ENCODE measurements at regions not wholly inside any gene's neighbourhood (a gene's known extent, or its start where the extent isn't known, plus 50 kb on each side); places are given as distances from the start of the nearest gene placed in this dataset.

DNA sequence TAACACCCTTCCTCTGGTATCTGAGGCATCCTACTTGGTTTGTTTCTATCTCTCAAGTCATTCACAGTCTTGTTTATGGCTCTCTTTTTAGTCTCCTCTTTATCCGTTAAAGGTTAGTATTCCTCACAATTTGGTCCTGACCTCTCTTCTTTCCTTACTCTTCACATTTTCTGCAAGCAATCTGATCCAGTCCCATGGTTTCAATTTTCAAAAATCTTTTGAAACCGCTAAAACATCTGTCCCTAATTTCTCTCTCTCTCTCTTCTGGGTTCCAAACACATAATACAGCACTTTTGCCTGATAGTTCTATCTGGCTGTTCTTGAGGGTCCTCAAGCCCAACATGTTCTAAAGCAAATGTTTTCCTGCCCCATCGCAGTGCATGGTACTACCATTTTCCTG lies 149.0 kb downstream of the SERPINI1 start:
- TF ChIP-seq CHD4 (IDR thresholded peaks at IDR 0.05; ENCODE audit: borderline replicate concordance), result no peak
- TF ChIP-seq PHF8 (IDR thresholded peaks at IDR 0.05; ENCODE audit: borderline replicate concordance, low read depth), result no peak
- no peak for TF ChIP-seq JUNB (IDR thresholded peaks at IDR 0.05)
- TF ChIP-seq ESRRA (IDR thresholded peaks at IDR 0.05; ENCODE audit: borderline replicate concordance, low read length), result no peak
- no peak for TF ChIP-seq HEYL (CRISPR knock-in tag; IDR thresholded peaks at IDR 0.05)
- TF ChIP-seq HDAC2 (IDR thresholded peaks at IDR 0.05), result no peak
- TF ChIP-seq, protein P1, sequence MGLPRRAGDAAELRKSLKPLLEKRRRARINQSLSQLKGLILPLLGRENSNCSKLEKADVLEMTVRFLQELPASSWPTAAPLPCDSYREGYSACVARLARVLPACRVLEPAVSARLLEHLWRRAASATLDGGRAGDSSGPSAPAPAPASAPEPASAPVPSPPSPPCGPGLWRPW (IDR thresholded peaks at IDR 0.05), result no peak
- TF ChIP-seq RARB (CRISPR knock-in tag; IDR thresholded peaks at IDR 0.05), result no peak
- no peak for TF ChIP-seq HOXB5 (CRISPR knock-in tag; IDR thresholded peaks at IDR 0.05)
- no peak for TF ChIP-seq ZNF302 (CRISPR knock-in tag; IDR thresholded peaks at IDR 0.05)
- TF ChIP-seq FOSB (CRISPR knock-in tag; IDR thresholded peaks at IDR 0.05), result no peak
- no peak for TF ChIP-seq MYC (IDR thresholded peaks at IDR 0.05; ENCODE audit: borderline replicate concordance, low read length)
- no peak for TF ChIP-seq EP300 (IDR thresholded peaks at IDR 0.05)
- no peak for TF ChIP-seq KDM1A (IDR thresholded peaks at IDR 0.05; ENCODE audit: low read depth)
- no peak for TF ChIP-seq MAZ (IDR thresholded peaks at IDR 0.05; ENCODE audit: borderline replicate concordance, low read depth, low read length)
- no peak for TF ChIP-seq ZC3H11A (IDR thresholded peaks at IDR 0.05)
- no peak for TF ChIP-seq PBX3 (IDR thresholded peaks at IDR 0.05)
- no peak for TF ChIP-seq FOSL2 (IDR thresholded peaks at IDR 0.05)
- TF ChIP-seq FOSL2 (CRISPR knock-in tag; IDR thresholded peaks at IDR 0.05), result no peak
- Histone ChIP-seq H3K4me1 (peaks cover 15% of the 10 kb centered on the region), H3K4me3 (no peak overlapping the region), H3K4me2 (no peak overlapping the region), H3K9me3 (no peaks in the 10 kb centered on the region), H3K27ac (no peak overlapping the region)
- ChIA-PET POLR2A (no interaction called here), CTCF (interaction anchor here (0.8 kb wide), 1 partner anchor 46 kb away, joined by 3 read pairs; no protein-coding TSS in a partner anchor)
- DNase-seq (ENCODE audit: low read depth in 1 of 2, low spot score in 1 of 2) (no peak), FAIRE-seq (no peak), ATAC-seq (no peak)
- 90% methylated on average over 3 of the region's 3 CpGs for WGBS (ENCODE audit: missing lambda C conversion rate)

DNA sequence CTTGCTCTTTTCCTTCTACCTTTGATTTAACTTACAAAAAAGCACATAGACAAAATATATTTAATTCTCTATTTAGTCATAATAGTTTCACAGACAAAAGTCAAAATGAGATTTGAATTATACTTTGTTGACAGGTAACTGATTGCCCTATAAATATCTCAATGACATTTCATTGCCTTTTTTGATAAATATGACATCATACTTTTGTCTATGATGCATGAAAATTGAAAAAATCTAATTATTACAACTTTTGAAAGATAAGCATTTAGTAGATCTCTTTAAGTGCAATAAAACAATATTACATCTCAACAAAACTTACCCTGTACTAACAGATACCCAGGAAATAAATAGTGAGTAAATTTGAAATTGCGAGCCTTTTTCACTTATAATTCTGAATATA lies 147.9 kb downstream of the SERPINI1 start:
- no peak overlapping the region for H3K4me2 ChIP-seq
- no peak for TF ChIP-seq SMC3 (IDR thresholded peaks at IDR 0.05)
- TF ChIP-seq CEBPB (IDR thresholded peaks at IDR 0.05), result no peak
- TF ChIP-seq FOSL2 (IDR thresholded peaks at IDR 0.05), result no peak
- no peak for TF ChIP-seq FOSL2 (CRISPR knock-in tag; IDR thresholded peaks at IDR 0.05)
- TF ChIP-seq CBX8 (IDR thresholded peaks at IDR 0.05), result no peak
- no peak for TF ChIP-seq NR3C1 (IDR thresholded peaks at IDR 0.05)
- no peak for TF ChIP-seq ZNF302 (CRISPR knock-in tag; IDR thresholded peaks at IDR 0.05)
- no peak for TF ChIP-seq E2F6 (IDR thresholded peaks at IDR 0.05; ENCODE audit: borderline replicate concordance, low read depth)
- no peak for TF ChIP-seq FOSB (CRISPR knock-in tag; IDR thresholded peaks at IDR 0.05)
- no peak for TF ChIP-seq ZFP36 (IDR thresholded peaks at IDR 0.05; ENCODE audit: borderline replicate concordance, partially characterized antibody)
- TF ChIP-seq JUN (IDR thresholded peaks at IDR 0.05), result no peak
- TF ChIP-seq RARB (CRISPR knock-in tag; IDR thresholded peaks at IDR 0.05), result no peak
- TF ChIP-seq KDM5A (IDR thresholded peaks at IDR 0.05), result no peak
- TF ChIP-seq ZSCAN20 (CRISPR knock-in tag; IDR thresholded peaks at IDR 0.05), result no peak
- ChIA-PET POLR2A (no interaction called here), CTCF (interaction anchor here (2.1 kb wide), 1 partner anchor 503 kb away, joined by 10 read pairs; the partner anchor contains the start of gene ZBBX)
- 81% methylated on average over 1 of the region's 1 CpG for WGBS (ENCODE audit: missing lambda C conversion rate)
- H3K4me3 ChIP-seq, result no peak overlapping the region
- no peak for FAIRE-seq
- H3K9me3 ChIP-seq, result no peaks in the 10 kb centered on the region
- H3K4me1 ChIP-seq, result peaks cover 15% of the 10 kb centered on the region
- no peak for DNase-seq (ENCODE audit: low read depth in 1 of 2, low spot score in 1 of 2)
- no peak overlapping the region for H3K27ac ChIP-seq
- ATAC-seq, result no peak
